ENCODE measurements at regions not wholly inside any gene's neighbourhood (a gene's known extent, or its start where the extent isn't known, plus 50 kb on each side); places are given as distances from the start of the nearest gene placed in this dataset.

GRCh38 chr7:130927062-130927461 is 193.1 kb upstream of the KLF14 start:
- DNase-seq (ENCODE audit: low read depth, low spot score) = no peak

DNA sequence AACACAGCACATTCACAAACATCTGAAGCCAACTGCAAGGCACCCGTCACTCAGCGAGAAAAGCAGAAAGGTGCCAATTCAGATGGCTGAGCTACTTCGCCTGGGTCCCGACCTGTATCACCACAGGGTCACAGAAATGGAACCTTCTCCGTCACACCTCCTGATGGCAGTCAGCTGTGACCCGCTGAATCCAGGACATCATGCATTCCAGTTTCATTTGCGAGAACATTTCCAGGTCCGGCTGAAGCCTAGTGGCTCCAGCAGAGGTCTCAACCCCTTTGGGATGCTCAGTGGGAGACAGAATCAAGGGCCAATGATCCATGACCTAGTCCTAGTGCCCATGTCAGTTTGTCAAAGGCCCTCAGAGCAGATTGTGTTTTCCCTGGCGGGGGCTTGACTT is 193.6 kb upstream of the KLF14 start:
- no peak for DNase-seq (ENCODE audit: low read depth, low spot score)

DNA sequence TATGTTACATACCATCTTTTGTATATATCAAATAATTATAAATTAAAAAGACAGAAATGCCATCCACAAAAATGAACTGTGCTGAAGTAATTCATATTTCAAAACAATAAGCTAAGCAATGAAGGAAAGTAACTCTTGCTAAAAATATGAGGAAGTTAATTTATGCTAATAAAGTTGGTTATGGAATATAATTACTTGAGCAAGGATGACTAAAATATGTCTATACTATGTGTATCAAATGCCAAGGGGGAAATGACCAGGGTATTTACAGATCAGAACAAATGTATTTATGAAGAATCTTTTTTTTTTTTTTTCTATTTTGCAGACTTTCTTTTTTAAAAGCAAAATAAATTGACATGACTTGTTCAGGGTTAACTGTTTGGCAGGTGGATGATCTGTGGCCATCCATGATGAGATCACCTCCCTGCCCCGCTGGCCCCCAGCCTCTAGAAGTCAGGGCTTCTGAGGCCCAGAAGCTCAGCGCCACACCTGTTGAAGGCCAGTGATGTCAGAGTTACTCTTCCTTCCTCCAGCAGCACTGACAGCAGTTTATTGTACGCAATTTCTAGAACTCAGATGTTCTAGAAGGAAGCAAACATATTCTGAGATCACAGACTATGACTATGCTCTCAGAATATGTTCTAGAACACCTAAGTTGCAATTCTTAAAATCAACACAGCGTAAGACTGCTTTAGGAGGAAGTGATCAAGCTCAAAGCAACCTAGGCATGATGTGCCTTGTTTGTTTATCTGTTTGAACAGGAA is 196.1 kb upstream of the KLF14 start:
- DNase-seq (ENCODE audit: low read depth, low spot score) = no peak

GRCh38 chr7:130930681-130931080 is 196.7 kb upstream of the KLF14 start:
- no peak for DNase-seq (ENCODE audit: low read depth, low spot score)

DNA sequence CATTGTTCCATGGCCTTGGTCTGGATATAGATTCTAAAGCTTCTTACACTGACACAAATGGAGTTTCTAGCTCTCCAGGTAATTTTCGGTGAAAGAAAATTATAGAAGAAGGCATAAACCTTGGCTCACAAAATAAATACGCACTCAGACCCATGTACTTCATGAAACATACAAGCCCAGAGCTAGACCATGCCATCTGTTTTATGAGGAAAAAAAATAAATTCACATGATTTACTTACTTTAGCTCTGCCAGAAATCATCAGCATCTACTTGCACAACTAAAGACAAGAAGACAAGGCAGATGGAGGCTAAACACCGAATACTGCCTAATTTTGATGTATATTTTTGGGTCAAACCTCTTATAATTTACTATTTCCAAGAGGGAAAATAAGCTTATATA is 197.4 kb upstream of the KLF14 start:
- no peak for DNase-seq (ENCODE audit: low read depth, low spot score)

DNA sequence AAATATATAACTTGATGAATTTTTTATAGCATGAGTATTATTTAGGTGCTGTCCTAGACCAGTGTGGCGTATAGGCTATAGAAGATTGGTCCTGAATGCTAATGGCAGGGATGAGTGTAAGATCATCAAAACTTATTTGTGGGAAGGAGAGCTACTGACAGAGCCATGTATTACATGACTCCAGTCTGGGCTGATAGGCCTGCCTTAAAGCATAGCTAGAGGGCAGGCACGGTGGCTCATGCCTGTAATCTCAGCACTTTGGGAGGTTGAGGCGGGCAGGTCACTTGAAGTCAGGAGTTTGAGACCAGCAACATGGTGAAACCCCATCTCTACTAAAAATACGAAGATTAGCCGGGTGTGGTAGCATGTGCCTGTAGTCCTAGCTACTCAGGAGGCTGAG is 198.1 kb upstream of the KLF14 start:
- no peak for DNase-seq (ENCODE audit: low read depth, low spot score)

DNA sequence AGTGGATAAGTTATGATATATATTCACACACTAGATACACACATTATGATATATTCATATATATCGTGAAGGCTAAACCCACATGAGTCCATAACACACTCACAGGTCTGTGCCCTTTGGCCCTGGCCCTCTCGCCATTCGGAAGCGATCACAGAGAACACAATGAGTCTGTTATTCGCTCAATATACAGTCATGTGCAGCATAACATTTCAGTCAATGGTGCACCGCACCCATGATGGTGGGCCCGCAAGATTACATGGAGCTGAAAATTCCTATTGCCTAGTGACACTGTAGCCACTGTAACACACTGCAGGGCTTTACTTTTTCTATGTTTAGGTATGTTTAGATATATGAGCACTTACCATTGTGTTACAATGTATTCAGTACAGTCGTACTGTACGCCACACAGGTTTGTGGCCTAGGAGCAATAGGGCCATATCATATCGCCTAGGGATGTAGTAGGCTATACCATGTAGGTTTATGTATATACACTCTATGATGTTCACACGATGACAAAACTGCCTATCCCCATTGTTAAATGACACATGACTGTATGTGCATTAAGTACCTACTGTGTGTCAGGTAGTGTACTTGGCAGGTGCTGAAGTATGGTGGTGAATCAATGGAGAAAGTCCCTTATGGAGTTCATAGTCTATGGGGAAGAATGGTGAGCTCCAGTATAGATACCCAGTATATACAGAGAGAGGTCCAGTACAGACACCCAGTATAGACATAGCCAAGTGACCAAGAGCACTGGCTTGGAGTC is 198.8 kb upstream of the KLF14 start:
- no peak for DNase-seq (ENCODE audit: low read depth, low spot score)

GRCh38 chr7:130933919-130934318 is 199.9 kb upstream of the KLF14 start:
- DNase-seq (ENCODE audit: low read depth, low spot score) = no peak

DNA sequence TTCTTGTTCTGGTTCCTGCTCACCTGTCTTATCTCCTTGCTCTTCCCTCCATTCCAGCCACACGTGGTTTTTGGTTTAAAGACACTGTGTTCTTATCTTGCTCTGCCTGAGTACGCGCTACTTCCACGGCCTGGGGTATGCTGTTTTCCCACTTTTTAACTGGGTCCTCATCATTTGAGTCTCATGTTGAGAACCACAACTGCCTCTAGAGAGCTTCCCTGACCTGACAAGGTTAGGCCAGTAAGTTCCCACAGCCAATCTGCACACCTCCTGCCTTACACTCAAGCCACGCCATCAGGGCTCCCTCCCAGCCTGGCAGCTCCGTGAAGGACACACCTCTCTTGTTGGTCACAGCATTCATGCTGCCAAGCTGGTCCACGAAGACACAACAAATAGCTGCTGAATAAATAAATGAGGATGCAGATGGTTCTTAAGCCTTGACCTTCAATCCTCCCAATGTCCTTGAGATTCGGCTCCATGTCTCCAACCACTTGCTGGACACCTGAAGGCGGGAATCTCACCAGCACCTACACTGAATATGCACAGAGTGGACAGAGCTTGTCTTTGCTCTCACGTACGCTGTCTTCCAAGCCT is 201.7 kb upstream of the KLF14 start:
- no peak for DNase-seq (ENCODE audit: low read depth, low spot score)

- no peak for DNase-seq (ENCODE audit: low read depth, low spot score)
Measured at GRCh38 chr7:130936202-130936931, 202.4 kb upstream of the KLF14 start.

DNA sequence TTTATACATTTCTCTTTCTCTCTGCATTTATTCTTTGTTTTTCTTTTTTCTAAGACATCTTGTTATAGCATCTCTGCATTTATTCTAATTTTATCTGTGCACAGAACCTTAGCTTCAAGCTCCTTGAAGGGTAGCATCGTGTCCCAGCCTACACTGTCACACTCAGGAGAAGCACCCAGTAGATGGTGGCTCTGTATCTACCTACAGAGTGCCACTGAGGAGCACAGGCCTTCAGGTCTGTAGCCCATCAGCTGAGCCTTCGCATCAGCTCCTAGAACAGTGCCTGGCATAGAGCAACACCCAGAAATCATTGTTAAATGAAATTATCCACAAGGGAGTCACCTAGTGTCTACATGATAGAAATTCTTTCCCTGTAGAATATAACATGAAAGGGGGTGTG is 203.0 kb upstream of the KLF14 start:
- DNase-seq (ENCODE audit: low read depth, low spot score) = no peak

DNA sequence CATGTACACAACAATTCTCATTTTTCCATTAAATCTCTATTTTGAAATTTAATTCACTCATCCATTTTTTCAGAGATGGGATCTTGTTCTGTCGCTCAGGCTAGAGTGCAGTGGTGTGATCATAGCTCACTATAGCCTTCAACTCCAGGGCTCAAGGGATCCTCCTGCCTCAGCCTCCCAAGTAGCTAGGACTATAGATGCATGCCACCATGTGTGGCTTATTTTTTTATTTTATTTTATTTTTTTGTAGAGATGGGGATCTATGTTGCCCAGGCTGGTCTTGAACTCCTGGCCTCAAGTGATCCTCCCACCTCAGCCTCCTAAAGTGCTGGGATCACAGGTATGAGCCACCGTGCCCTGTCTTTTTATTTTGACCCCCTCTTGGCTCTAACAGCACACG is 203.8 kb upstream of the KLF14 start:
- DNase-seq (ENCODE audit: low read depth, low spot score) = no peak

- no peak for DNase-seq (ENCODE audit: low read depth, low spot score)
Measured at GRCh38 chr7:130938661-130939060, 204.7 kb upstream of the KLF14 start.

GRCh38 chr7:130939321-130940095 is 205.5 kb upstream of the KLF14 start:
- no peak for DNase-seq (ENCODE audit: low read depth, low spot score)

- DNase-seq (ENCODE audit: low read depth, low spot score) = no peak
Measured at GRCh38 chr7:130940326-130940725, 206.3 kb upstream of the KLF14 start.

DNA sequence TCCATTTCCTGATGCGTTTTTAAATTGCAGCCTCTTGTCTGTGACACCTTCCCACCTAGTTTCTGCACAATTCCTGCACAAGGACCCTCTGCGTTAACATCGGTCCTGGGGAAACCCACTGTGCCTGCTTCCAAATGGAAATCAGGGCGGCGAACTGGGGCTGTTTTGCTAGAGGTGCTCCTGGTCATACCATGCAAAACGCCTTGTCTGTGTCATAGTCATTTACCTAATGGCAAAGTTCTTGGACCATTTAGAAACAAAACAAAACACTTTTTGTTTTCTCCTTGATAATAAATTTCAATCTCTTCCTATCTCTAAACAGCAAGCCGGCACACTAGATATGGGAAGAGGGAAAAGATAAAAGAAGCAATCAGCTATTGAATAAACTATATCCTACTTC is 206.9 kb upstream of the KLF14 start:
- DNase-seq (ENCODE audit: low read depth, low spot score) = no peak

DNA sequence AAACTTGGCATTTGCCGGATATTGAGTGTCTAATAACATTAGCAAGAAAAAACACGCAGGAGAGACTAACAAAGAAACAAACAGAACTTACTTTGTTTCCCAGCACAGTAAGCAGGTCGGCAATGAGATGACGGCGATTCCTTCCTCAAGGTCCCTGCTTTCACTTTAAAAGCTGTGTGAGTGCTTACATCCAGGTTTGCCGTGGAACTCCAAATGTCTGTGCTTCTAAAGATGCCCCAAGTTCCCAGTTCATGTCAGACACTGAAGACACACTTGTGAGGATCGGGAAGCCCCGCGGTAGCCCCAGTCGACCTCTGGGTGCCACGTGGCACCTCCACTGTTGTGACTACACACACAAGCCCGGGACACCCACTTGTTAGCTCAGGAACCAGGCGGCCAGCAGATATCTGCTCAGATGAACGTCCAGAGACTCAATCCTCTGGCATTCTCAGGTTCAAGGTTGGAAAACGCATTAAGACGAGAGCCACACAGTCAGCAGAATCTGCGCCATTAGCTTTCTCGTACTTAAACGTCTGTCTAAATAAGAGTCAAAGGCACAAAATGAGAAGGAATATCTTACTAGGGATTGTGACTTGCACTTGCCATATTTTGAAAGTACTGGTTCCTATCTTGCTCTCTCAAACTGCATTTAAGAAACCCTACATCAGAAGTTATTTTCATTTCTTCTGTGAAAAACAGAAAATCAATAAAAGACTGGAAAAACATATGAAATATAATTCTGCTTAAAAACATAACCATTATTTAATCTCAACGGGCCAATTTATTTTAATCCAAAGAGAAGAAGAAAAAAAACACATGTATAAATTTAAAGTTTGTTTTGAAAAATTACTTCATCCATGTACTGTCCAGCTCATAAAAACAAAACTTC is 207.6 kb upstream of the KLF14 start:
- DNase-seq (ENCODE audit: low read depth, low spot score) = no peak

DNA sequence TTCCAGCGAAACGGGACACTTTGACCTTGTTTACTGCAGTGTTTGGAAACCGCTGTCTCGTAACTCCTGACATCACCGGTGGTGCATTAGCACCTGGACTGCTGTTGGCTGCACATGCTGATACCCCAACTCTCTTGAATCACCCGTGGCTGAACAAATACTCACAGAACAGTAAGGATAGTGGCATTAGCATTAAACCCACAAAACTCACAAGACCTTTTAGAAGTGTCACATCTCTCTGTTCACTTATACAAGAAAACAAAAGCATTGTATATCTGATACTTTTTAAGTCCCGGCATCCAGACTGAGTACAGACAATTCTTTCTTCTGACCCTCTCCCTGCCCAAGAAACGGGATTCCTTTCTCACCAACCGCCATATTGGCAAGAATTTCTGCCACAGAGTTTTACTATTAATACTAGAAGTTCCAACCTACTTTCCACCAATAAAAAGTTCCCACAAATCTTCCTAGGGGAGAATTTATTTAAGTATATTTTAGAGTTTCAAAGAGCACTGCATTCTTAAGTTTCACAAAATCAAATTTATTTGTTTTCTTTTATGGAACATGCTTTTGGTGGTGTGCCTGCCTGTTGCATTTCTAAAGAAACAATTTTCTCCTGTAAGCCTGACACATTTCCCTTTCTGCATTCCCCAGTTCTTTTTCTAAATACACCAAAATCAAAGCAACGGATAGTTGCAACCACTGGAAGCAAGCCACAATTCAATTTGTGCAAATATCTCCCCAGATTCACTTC is 208.4 kb upstream of the KLF14 start:
- DNase-seq (ENCODE audit: low read depth, low spot score) = no peak

DNA sequence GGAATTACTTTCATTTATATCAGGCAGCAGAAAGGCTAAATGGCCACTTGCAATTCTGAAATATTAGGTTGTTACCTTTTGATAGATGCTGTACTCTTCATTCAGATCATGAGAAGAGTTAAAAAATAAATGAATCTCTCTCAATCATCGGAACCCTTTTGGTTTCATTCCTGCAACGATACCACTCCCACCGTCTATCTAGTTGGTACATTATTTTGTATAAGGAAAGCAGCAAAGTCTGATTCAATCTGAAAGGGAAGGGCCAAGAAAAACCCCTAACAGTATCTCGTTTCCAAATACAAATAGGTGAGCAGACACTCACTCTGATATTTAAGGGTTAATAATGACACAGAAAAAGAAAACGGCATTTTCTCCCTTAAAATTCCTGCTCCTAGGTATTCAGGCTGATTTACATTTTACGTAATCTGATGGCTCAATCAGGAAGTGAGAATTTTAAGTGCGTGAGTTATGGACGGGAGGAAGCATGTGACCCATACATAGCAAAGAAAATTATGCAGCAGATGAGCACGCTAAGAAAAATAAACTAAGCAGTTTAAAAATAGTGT is 209.4 kb upstream of the KLF14 start:
- no peak for DNase-seq (ENCODE audit: low read depth, low spot score)

All from activated CD4-positive, CD25-positive, alpha-beta regulatory T cell treated with anti-CD3 and anti-CD28 coated beads, Interleukin-2, amount 50 U/mL, for 16 hours (primary cell).